ENCODE measurements at regions not wholly inside any gene's neighbourhood (a gene's known extent, or its start where the extent isn't known, plus 50 kb on each side); places are given as distances from the start of the nearest gene placed in this dataset.

- TF ChIP-seq CTCF (conservative IDR thresholded peaks at IDR 0.05; ENCODE audit: low read depth in 2 of 2): no peak
- TF ChIP-seq EZH2 (IDR thresholded peaks at IDR 0.05; ENCODE audit: low read depth, unreplicated experiment): no peak
- TF ChIP-seq POLR2AphosphoS5 (IDR thresholded peaks at IDR 0.05; ENCODE audit: low read depth): no peak
- TF ChIP-seq EZH2phosphoT487 (IDR thresholded peaks at IDR 0.05; ENCODE audit: unreplicated experiment): no peak
- TF ChIP-seq JUNB (IDR thresholded peaks at IDR 0.05; ENCODE audit: unreplicated experiment): no peak
- TF ChIP-seq REST (IDR thresholded peaks at IDR 0.05; ENCODE audit: unreplicated experiment): no peak
- TF ChIP-seq ZNF114 (CRISPR knock-in tag; IDR thresholded peaks at IDR 0.05): no peak
- TF ChIP-seq NANOG (IDR thresholded peaks at IDR 0.05; ENCODE audit: borderline replicate concordance): no peak
- TF ChIP-seq CREB1 (CRISPR knock-in tag; IDR thresholded peaks at IDR 0.05; ENCODE audit: low read depth): no peak
Observed at GRCh38 chr7:67380326-67380725, 383.7 kb downstream of the TYW1 start.
